ENCODE measurements at regions not wholly inside any gene's neighbourhood (a gene's known extent, or its start where the extent isn't known, plus 50 kb on each side); places are given as distances from the start of the nearest gene placed in this dataset.

DNA sequence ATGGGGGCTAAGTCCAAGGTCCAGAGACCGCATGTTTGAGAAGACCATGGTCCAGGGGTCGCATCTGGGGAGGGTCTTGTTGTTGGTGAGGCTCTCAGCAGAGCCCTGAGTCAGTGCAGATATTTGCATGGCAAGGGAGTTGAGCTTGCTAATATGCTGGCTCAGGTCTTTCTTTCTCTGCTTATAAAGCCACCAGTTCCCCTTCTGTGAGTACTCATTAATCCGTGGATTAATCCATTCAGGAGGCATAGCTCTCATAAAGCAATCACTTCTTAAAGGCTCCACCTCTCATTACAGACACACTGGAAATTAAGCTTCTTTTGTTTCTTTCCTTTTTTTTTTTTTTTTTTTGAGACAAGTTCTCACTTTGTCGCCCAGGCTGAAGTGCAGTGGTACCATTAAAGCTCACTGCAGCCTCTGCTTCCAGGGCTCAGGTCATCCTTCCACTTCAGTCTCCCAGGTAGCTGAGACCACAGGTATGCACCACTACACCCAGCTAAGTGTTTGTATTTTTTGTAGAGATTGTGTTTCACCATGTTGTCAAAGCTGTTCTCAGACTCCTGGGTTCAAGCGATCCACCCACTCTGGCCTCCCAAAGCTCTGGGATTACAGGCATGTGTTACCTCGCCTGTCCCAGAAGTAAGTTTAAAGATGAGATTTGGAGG lies 216.4 kb downstream of the SLITRK5 start:
- H3K4me2 ChIP-seq (ENCODE audit: low read length): no peak overlapping the region
- H3K27ac ChIP-seq (ENCODE audit: low read length): no peak overlapping the region
- no peaks in the 10 kb centered on the region for H3K36me3 ChIP-seq (ENCODE audit: low read depth, low read length)
- no peak overlapping the region for H3K9ac ChIP-seq (ENCODE audit: low read length)
- intact Hi-C loops (cut with micrococcal nuclease): no loop called here
- no peak overlapping the region for H3K4me3 ChIP-seq (ENCODE audit: low read length)
- no peaks in the 10 kb centered on the region for H3F3A ChIP-seq (ENCODE audit: low read length, unreplicated experiment)
- no peaks in the 10 kb centered on the region for H4K20me1 ChIP-seq (ENCODE audit: low read length)
- no peaks in the 10 kb centered on the region for H3K9me2 ChIP-seq (replicated peaks; ENCODE audit: low read length)
- no peaks in the 10 kb centered on the region for H3K9me3 ChIP-seq (ENCODE audit: low read length)
- ATAC-seq: no peak
- H3K4me1 ChIP-seq (ENCODE audit: insufficient read depth, low read length): no peaks in the 10 kb centered on the region
- DNase-seq: no peak
- no peaks in the 10 kb centered on the region for H3K27me3 ChIP-seq (ENCODE audit: low read length)
- ChIA-PET CTCF (interaction anchor here (0.6 kb wide), 1 partner anchor 216 kb away, joined by 5 read pairs; the partner anchor contains the start of gene SLITRK5), POLR2A (ENCODE audit: unreplicated experiment) (no interaction called here)
- no peaks in the 10 kb centered on the region for H3K79me2 ChIP-seq (ENCODE audit: low read length)
- no TSS peak for BruUV-seq (replicated peaks)
- no peak overlapping the region for H2AFZ ChIP-seq (ENCODE audit: low read length)
- TF ChIP-seq EZH2 (IDR thresholded peaks at IDR 0.05; ENCODE audit: low read length, unreplicated experiment) (no peak), CTCF (conservative IDR thresholded peaks at IDR 0.05; ENCODE audit: low read depth, low read length) (no peak), EZH2phosphoT487 (IDR thresholded peaks at IDR 0.05; ENCODE audit: borderline replicate concordance, low read length) (no peak)

DNA sequence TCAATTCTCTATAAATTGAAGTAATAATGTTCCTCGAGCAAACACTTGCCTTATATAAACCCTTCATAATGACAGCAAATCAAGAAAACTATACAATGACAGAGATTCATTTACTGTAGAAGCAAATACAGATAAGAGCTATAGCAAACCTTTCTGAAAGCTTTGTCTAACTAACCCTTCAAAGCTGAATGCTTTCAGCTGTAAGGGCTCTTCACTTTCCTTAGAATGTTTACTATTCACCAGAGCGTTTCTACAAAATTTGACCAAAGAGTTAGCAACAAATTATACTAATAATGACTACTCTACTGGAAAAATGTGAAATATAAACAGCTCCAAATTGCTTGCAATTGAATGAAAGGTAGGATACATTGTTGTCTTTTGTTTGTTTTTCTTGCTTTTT lies 218.1 kb downstream of the SLITRK5 start:
- TF ChIP-seq EZH2 (IDR thresholded peaks at IDR 0.05; ENCODE audit: low read length, unreplicated experiment) (no peak), CTCF (conservative IDR thresholded peaks at IDR 0.05; ENCODE audit: low read depth, low read length) (no peak), EZH2phosphoT487 (IDR thresholded peaks at IDR 0.05; ENCODE audit: borderline replicate concordance, low read length) (no peak)
- ChIA-PET CTCF (no interaction called here), POLR2A (ENCODE audit: unreplicated experiment) (no interaction called here)
- H3K79me2 ChIP-seq (ENCODE audit: low read length): no peaks in the 10 kb centered on the region
- H4K20me1 ChIP-seq (ENCODE audit: low read length): no peaks in the 10 kb centered on the region
- ATAC-seq (no peak), DNase-seq (no peak)
- no peak overlapping the region for H3K9ac ChIP-seq (ENCODE audit: low read length)
- no peaks in the 10 kb centered on the region for H3K4me1 ChIP-seq (ENCODE audit: insufficient read depth, low read length)
- no peak overlapping the region for H3K4me2 ChIP-seq (ENCODE audit: low read length)
- no peaks in the 10 kb centered on the region for H3F3A ChIP-seq (ENCODE audit: low read length, unreplicated experiment)
- no TSS peak for BruUV-seq (replicated peaks)
- H3K27ac ChIP-seq (ENCODE audit: low read length): no peak overlapping the region
- H3K4me3 ChIP-seq (ENCODE audit: low read length): no peak overlapping the region
- no peaks in the 10 kb centered on the region for H3K27me3 ChIP-seq (ENCODE audit: low read length)
- no peaks in the 10 kb centered on the region for H3K9me2 ChIP-seq (replicated peaks; ENCODE audit: low read length)
- no peaks in the 10 kb centered on the region for H3K9me3 ChIP-seq (ENCODE audit: low read length)
- no peaks in the 10 kb centered on the region for H3K36me3 ChIP-seq (ENCODE audit: low read depth, low read length)
- H2AFZ ChIP-seq (ENCODE audit: low read length): no peak overlapping the region
- intact Hi-C loops (cut with micrococcal nuclease): no loop called here

GRCh38 chr13:87893186-87893585 lies 222.0 kb downstream of the SLITRK5 start:
- H3K27me3 ChIP-seq (ENCODE audit: low read length): no peaks in the 10 kb centered on the region
- POLR2A ChIA-PET (ENCODE audit: unreplicated experiment): no interaction called here
- H3F3A ChIP-seq (ENCODE audit: low read length, unreplicated experiment): no peaks in the 10 kb centered on the region
- BruUV-seq (replicated peaks): no TSS peak
- no peak overlapping the region for H2AFZ ChIP-seq (ENCODE audit: low read length)
- no peaks in the 10 kb centered on the region for H3K4me1 ChIP-seq (ENCODE audit: insufficient read depth, low read length)
- no peaks in the 10 kb centered on the region for H4K20me1 ChIP-seq (ENCODE audit: low read length)
- no peak overlapping the region for H3K27ac ChIP-seq (ENCODE audit: low read length)
- no peaks in the 10 kb centered on the region for H3K9me2 ChIP-seq (replicated peaks; ENCODE audit: low read length)
- CTCF ChIA-PET: no interaction called here
- H3K9me3 ChIP-seq (ENCODE audit: low read length): no peaks in the 10 kb centered on the region
- no peak overlapping the region for H3K4me3 ChIP-seq (ENCODE audit: low read length)
- ATAC-seq (no peak), DNase-seq (no peak)
- H3K4me2 ChIP-seq (ENCODE audit: low read length): no peak overlapping the region
- no peaks in the 10 kb centered on the region for H3K36me3 ChIP-seq (ENCODE audit: low read depth, low read length)
- H3K79me2 ChIP-seq (ENCODE audit: low read length): no peaks in the 10 kb centered on the region
- no peak overlapping the region for H3K9ac ChIP-seq (ENCODE audit: low read length)
- intact Hi-C loops (cut with micrococcal nuclease): no loop called here
- no peak for TF ChIP-seq EZH2 (IDR thresholded peaks at IDR 0.05; ENCODE audit: low read length, unreplicated experiment)
- no peak for TF ChIP-seq EZH2phosphoT487 (IDR thresholded peaks at IDR 0.05; ENCODE audit: borderline replicate concordance, low read length)
- no peak for TF ChIP-seq CTCF (conservative IDR thresholded peaks at IDR 0.05; ENCODE audit: low read depth, low read length)
